Memory B cell (primary cell): ENCODE measurements at regions not wholly inside any gene's neighbourhood (a gene's known extent, or its start where the extent isn't known, plus 50 kb on each side); places are given as distances from the start of the nearest gene placed in this dataset.
"Not testable (repeated sequence)": the region's sequence is repeated elsewhere in the genome, so short reads cannot be mapped to it uniquely, and the experiment has no call there.

Experiments used
- ATAC-seq: fragments of 150-1000 bp; cut with Tn5 transposase; 2 replicates; pipeline ENCODE4 v1.10.0; 2021; ENCODE audit warnings: low read depth, mild to moderate bottlenecking, moderate library complexity
- DNase-seq, 2 donors: peaks; one replicate each; pipeline ENCODE4 v3.0.0; 2022; ENCODE audit warnings: low spot score in 2 of 2
- H3K27ac Mint-ChIP-seq: one replicate; pipeline ENCODE4 v1.8.0; 2022; ENCODE audit warnings: mild to moderate bottlenecking, moderate library complexity, mixed read lengths
- H3K27me3 Mint-ChIP-seq: one replicate; pipeline ENCODE4 v1.8.0; 2022; ENCODE audit warnings: mixed read lengths
- H3K36me3 Mint-ChIP-seq: one replicate; pipeline ENCODE4 v1.8.0; 2022; ENCODE audit warnings: mild to moderate bottlenecking, mixed read lengths
- H3K4me1 Mint-ChIP-seq: one replicate; pipeline ENCODE4 v1.8.0; 2022; ENCODE audit warnings: mixed read lengths
- H3K4me3 Mint-ChIP-seq: one replicate; pipeline ENCODE4 v1.8.0; 2022; ENCODE audit warnings: mild to moderate bottlenecking, moderate library complexity, mixed read lengths
- H3K9me3 Mint-ChIP-seq: one replicate; pipeline ENCODE4 v1.8.0; 2022; ENCODE audit warnings: mixed read lengths

DNA sequence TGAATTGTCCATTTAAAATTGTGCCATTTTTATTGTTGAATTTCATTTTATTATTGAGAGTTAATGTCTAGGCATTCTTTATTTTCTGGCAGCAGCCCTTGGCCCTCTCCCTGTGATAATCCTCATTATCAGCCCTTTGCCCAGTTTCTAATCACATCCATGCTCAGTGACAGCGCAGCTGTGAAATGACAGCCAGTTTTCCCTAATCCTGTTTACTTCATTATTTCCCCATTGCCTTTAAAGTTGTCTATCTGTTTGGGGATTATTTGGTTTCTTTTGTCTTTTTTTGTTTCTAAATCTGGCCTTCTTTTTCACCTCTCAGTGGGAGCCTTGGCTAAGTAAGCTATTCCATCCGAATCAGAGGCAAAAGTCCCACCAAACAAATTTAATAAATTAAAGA lies 476.9 kb downstream of the SLC6A15 start:
- Mint-ChIP-seq H3K27ac (no peak overlapping the region), H3K9me3 (peaks cover 3% of the 10 kb centered on the region), H3K4me1 (no peaks in the 10 kb centered on the region), H3K4me3 (no peak overlapping the region), H3K36me3 (no peaks in the 10 kb centered on the region), H3K27me3 (no peaks in the 10 kb centered on the region)
- DNase-seq (no peak), ATAC-seq (no peak)

DNA sequence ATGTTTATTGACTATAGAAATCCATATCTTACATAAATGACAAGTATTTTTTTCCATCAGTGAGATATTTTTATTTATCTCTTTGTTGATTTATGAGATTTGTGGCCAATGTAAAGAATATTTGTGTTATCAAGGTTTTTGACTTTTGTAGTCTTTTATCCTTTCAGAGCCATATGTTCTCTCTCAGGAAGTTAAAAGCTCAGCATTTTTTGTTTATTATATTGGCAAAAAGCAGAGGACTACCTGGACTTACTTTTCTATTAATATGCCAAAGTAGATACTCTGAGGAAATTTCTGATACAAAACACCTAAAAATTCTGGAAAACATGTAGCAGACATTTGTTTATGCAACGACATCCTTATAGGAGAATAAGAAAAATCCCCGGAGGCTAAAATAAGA lies 490.3 kb downstream of the SLC6A15 start:
- Mint-ChIP-seq H3K27ac (no peak overlapping the region), H3K36me3 (no peaks in the 10 kb centered on the region)
- ATAC-seq: no peak

DNA sequence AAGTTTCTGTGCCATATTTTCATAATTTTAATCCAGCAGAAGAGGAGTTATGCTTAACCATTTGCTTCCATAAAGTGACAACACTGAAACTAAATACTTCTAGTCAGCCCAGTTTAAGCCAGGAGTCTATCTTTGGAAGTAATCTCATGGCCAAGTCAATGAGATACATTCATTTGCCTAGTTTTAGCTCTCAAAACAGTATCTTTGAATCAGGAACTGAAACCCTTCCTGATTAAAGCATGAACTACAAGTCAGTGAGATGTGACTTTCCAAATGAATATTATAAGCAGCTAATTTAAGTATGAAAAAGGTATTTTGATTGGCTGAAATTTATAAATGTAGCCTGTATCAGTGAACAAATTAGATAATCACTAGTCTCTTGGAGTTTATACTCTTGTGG lies 491.5 kb downstream of the SLC6A15 start:
- H3K27ac Mint-ChIP-seq: no peak overlapping the region
- no peak for ATAC-seq
- H3K9me3 Mint-ChIP-seq: no peaks in the 10 kb centered on the region

More for the DNA sequence above, 490.3 kb downstream of the SLC6A15 start:
- Mint-ChIP-seq H3K27me3 (no peaks in the 10 kb centered on the region), H3K4me3 (no peak overlapping the region), H3K4me1 (no peaks in the 10 kb centered on the region), H3K9me3 (no peaks in the 10 kb centered on the region)
- DNase-seq: no peak

DNA sequence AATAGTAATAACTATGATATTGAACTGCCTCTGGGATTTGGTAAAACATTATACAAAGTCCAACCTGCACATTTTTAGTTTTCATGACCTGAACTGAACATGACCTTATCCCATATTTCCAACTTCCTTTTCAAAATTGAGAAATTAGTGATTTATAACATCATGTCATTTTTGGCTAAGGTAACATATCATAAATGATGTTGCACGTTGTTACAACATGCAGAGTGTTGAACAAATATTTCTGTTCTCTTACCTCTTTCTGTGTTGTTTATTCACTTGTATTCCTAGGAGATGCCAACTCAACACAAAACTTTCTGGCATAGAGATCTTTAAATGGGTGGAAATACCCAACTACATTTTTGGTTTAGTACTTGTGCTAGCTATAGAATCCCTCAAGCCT lies 496.0 kb downstream of the SLC6A15 start:
- Mint-ChIP-seq H3K27ac (no peak overlapping the region), H3K36me3 (no peaks in the 10 kb centered on the region), H3K9me3 (no peaks in the 10 kb centered on the region)

More for the DNA sequence above, 491.5 kb downstream of the SLC6A15 start:
- Mint-ChIP-seq H3K36me3 (no peaks in the 10 kb centered on the region), H3K4me3 (no peak overlapping the region), H3K4me1 (no peaks in the 10 kb centered on the region), H3K27me3 (no peaks in the 10 kb centered on the region)
- DNase-seq: no peak

DNA sequence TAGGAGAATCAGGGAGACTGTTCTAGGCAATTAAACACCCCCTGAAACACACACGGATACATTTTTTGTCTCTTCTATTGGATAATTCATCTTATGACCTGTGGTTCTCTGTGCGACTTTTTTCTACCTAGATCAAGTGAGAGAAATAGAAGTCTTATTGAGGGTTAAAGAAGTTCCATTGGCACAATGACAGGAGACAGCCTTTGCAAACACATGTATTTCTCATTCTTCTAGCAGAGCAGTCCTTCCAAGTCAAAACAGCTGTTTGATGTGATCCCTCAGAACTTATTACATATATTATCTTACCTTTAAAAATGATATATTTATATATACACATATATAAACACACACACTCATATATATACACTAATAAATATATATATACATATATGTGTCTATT lies 496.7 kb downstream of the SLC6A15 start:
- ATAC-seq (no peak), DNase-seq (no peak)
- no peaks in the 10 kb centered on the region for H3K27me3 Mint-ChIP-seq
- no peaks in the 10 kb centered on the region for H3K4me1 Mint-ChIP-seq
- H3K4me3 Mint-ChIP-seq: no peak overlapping the region
- peaks cover 1% of the 10 kb centered on the region for H3K9me3 Mint-ChIP-seq
- H3K36me3 Mint-ChIP-seq: no peaks in the 10 kb centered on the region
- no peak overlapping the region for H3K27ac Mint-ChIP-seq

More for the DNA sequence above, 496.0 kb downstream of the SLC6A15 start:
- DNase-seq: no peak
- Mint-ChIP-seq H3K27me3 (no peaks in the 10 kb centered on the region), H3K4me3 (no peak overlapping the region), H3K4me1 (no peaks in the 10 kb centered on the region)
- no peak for ATAC-seq

DNA sequence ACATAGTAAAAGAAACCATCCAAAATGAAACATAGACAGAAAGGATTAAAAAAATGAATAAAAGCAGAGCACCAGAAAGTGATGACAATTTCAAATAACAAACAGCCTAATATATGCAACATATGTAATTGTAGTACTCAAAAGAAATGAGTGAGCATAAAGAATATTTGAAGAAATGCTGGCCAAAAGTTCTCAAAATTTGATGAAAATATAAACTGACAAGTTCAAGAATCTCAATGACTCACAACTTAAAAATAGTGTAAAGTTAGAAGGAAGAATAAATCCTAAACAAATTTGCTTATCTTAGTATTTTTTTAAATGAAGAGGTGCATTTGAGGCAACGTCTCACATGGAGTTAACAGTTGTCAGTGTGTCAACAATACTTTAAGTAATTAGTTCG lies 498.9 kb downstream of the SLC6A15 start:
- no peak overlapping the region for H3K4me3 Mint-ChIP-seq
- ATAC-seq (no peak), DNase-seq (no peak)
- H3K27ac Mint-ChIP-seq: no peak overlapping the region
- peaks cover 1% of the 10 kb centered on the region for H3K9me3 Mint-ChIP-seq
- no peaks in the 10 kb centered on the region for H3K4me1 Mint-ChIP-seq
- no peaks in the 10 kb centered on the region for H3K36me3 Mint-ChIP-seq
- no peaks in the 10 kb centered on the region for H3K27me3 Mint-ChIP-seq

DNA sequence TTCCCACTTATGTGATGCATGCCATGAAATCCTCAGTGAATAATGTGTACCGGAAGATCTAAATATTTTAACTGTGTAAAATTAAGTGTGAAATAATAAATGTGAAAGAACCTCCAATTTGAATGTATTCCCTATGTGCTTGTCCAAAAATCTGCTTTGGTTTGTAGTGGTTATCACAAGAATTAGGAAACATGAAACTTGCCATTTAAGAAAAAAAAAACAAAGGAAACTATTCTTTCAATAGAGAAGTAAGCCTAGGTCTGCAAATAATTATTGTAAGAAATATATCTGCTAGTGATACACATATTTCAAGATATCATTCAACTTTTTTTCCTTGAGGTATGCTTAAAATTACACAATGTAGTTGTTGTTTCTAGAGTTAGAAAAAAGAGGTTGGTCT lies 500.4 kb downstream of the SLC6A15 start:
- Mint-ChIP-seq H3K9me3 (peaks cover 1% of the 10 kb centered on the region), H3K27me3 (no peaks in the 10 kb centered on the region), H3K36me3 (no peaks in the 10 kb centered on the region), H3K4me3 (no peak overlapping the region), H3K4me1 (no peaks in the 10 kb centered on the region), H3K27ac (no peak overlapping the region)
- no peak for ATAC-seq
- no peak for DNase-seq

DNA sequence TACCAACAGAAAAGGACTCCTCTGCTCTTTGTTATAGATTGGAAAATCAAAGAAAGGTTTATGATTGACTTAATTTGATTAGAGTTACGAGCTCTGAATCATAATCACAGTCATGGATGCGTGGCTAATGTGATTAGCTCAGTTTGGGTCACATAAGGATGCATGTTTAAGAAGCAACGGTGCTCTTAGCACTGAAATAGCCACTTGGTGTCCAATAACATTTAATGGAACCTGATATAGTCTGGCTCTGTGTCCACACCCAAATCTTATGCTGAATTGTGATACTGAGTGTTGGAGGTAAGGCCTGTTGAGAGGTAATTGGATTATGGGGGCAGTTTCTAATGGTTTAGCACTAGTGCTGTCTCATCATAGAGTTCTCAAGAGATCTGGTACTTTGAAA lies 501.6 kb downstream of the SLC6A15 start:
- no peaks in the 10 kb centered on the region for H3K4me1 Mint-ChIP-seq

DNA sequence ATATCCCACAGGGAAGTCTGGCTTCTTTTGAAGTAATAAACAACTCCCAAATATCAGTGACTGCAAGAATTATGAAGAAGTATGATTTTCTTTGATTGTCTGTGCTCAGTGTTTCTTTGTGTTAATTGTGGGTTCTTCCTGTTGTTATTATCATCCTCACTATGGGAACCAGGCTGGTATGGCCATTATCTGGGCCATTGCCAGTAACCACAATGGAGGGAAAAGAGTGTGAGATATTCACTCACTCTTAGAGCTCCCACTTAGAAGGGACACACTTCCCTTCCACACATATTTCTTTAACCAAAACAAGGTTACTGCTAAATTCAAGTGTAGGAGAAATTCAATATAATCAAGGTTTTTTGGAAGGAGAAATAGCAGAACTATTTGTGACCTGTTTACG lies 503.7 kb downstream of the SLC6A15 start:
- no peaks in the 10 kb centered on the region for H3K4me1 Mint-ChIP-seq

More for the DNA sequence above, 501.6 kb downstream of the SLC6A15 start:
- Mint-ChIP-seq H3K4me3 (no peak overlapping the region), H3K27ac (no peak overlapping the region), H3K36me3 (no peaks in the 10 kb centered on the region), H3K9me3 (peaks cover 1% of the 10 kb centered on the region), H3K27me3 (no peaks in the 10 kb centered on the region)
- no peak for DNase-seq
- no peak for ATAC-seq

DNA sequence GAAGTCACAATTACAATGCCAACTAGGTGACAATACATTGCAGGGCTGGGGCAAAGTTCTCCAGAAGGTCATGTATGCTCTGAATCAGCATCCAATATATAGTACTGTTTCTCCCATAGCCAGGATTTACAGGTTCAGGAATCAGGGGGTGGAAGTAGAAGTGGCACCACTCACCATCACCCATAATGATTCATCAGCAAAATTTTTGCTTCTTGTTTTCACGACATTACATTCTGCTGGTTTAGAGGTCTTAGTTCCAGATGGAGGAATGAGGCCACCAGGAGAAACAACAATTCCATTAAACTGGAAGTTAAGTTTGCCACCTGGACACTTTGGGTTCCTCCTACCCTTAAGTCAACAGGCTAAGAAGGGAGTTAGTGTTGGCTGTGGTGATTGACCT lies 505.9 kb downstream of the SLC6A15 start:
- not testable (repeated sequence) for H3K4me3 Mint-ChIP-seq, ATAC-seq, H3K9me3 Mint-ChIP-seq, H3K27me3 Mint-ChIP-seq, H3K27ac Mint-ChIP-seq, H3K4me1 Mint-ChIP-seq, H3K36me3 Mint-ChIP-seq, DNase-seq

More for the DNA sequence above, 503.7 kb downstream of the SLC6A15 start:
- DNase-seq (no peak), ATAC-seq (no peak)
- Mint-ChIP-seq H3K36me3 (no peaks in the 10 kb centered on the region), H3K4me3 (no peak overlapping the region), H3K27ac (no peak overlapping the region), H3K27me3 (no peaks in the 10 kb centered on the region), H3K9me3 (peaks cover 1% of the 10 kb centered on the region)

DNA sequence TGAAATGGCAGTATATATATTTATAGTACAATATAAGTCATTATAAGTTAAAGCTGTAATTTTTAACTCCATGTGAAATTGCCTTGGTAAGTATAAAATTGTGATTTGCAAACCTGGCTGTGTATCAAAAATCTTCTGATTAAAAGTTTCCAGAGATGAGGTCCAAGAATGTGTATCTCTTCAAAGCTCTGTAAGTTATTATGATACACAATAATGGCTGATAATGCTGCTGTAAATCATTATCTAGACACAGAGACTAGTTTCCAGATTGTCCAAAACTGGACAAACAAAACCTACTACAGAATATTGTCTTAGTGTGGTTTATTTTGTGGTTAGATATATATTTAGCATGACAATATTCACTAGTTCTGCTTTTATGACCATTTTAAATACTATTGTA lies 514.8 kb downstream of the SLC6A15 start:
- Mint-ChIP-seq H3K27me3 (peaks cover 3% of the 10 kb centered on the region), H3K36me3 (no peaks in the 10 kb centered on the region), H3K27ac (no peak overlapping the region), H3K4me1 (no peaks in the 10 kb centered on the region), H3K9me3 (peaks cover 1% of the 10 kb centered on the region), H3K4me3 (no peak overlapping the region)
- no peak for ATAC-seq
- DNase-seq: no peak

DNA sequence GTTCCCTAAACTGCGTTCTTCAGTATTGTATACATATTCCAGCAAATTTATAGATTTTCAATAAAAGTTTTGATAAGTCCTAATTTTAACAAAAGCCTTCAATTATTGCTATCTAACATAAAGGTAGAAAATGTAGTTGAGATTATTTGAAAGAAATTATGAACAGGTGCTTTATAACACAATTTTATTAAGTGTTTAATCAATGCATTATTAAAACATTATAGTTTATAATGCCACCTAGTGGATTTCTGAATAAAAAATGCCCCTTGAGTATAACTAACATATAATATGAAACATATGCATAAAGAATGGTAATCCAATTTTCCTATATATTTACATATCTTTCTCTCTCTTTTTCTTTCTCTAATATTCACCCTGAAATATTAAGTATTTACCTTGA lies 515.3 kb downstream of the SLC6A15 start:
- DNase-seq (no peak), ATAC-seq (no peak)
- Mint-ChIP-seq H3K36me3 (no peaks in the 10 kb centered on the region), H3K27me3 (peaks cover 3% of the 10 kb centered on the region), H3K4me3 (no peak overlapping the region), H3K27ac (no peak overlapping the region), H3K4me1 (no peaks in the 10 kb centered on the region), H3K9me3 (peaks cover 1% of the 10 kb centered on the region)

DNA sequence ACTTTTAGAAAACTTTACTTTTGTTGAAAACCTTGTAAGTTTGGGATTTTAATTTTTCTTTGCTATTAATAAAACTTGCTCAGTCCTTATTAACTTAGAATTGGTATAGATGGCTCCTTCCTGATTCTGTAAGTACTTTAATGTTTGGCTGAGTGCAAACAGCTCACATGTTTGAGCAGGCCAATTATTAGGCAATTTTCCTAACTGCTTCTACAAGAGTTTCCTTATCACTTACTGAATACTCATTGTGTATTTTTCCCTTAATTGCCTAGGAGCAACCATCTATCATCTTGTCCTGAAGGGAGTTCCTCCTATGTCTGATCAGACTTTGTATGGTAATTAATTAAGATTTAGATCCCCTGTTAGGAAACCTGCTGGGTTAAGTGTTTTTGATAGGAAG lies 521.4 kb downstream of the SLC6A15 start:
- DNase-seq, H3K27me3 Mint-ChIP-seq, H3K4me1 Mint-ChIP-seq, ATAC-seq, H3K27ac Mint-ChIP-seq, H3K36me3 Mint-ChIP-seq, H3K9me3 Mint-ChIP-seq, H3K4me3 Mint-ChIP-seq: not testable (repeated sequence)

DNA sequence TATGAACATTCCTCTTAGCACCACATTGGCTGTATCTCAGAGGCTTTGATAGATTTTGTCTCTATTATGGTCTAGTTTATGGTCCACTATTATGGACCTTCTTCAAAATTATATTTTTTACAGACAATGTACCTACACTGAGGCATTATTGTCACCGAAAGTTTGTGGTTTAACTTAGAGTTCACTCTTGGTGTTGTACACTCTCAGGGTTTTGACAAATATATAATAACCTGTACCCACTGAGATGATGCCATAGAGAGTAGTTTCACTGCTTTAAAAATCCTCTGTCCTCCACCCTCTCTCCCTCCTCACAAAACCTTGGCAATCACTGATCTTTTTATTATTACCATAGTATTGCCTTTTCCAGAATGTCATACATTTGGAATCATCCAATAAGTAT lies 528.2 kb downstream of the SLC6A15 start:
- ATAC-seq (no peak), DNase-seq (no peak)
- Mint-ChIP-seq H3K36me3 (no peaks in the 10 kb centered on the region), H3K27me3 (no peaks in the 10 kb centered on the region), H3K4me1 (no peaks in the 10 kb centered on the region), H3K4me3 (no peak overlapping the region), H3K27ac (no peak overlapping the region), H3K9me3 (peaks cover 10% of the 10 kb centered on the region)

DNA sequence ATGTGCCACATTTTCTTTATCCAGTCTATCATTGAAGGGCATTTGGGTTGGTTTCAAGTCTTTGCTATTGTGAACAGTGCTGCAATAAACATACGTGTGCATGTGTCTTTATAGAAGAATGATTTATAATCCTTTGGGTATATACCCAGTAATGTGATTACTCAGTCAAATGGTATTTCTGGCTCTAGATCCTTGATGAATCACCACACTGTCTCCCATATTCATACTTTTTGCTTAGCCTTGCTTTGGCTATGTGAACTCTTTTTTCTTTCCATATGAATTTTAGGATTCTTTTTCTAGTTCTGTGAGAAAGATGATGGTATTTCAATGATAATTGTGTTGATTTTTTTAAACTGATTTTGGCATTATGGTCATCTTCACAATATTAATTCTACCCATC lies 530.1 kb downstream of the SLC6A15 start:
- DNase-seq: not testable (repeated sequence)

More for the DNA sequence above, 530.1 kb downstream of the SLC6A15 start:
- not testable (repeated sequence) for H3K9me3 Mint-ChIP-seq, ATAC-seq, H3K4me3 Mint-ChIP-seq, H3K27me3 Mint-ChIP-seq, H3K27ac Mint-ChIP-seq, H3K4me1 Mint-ChIP-seq, H3K36me3 Mint-ChIP-seq
